ENCODE measurements at regions not wholly inside any gene's neighbourhood (a gene's known extent, or its start where the extent isn't known, plus 50 kb on each side); places are given as distances from the start of the nearest gene placed in this dataset.

- TF ChIP-seq MEF2A (IDR thresholded peaks at IDR 0.05; ENCODE audit: control insufficient read depth, low read depth, low read length) = no peak
- no peak for TF ChIP-seq CEBPB (tag; IDR thresholded peaks at IDR 0.05)
- TF ChIP-seq NR1H2 (CRISPR knock-in tag; IDR thresholded peaks at IDR 0.05) = no peak
- TF ChIP-seq GABPA (tag; conservative IDR thresholded peaks at IDR 0.05; ENCODE audit: low read depth) = no peak
- no peak for TF ChIP-seq CREB3 (tag; conservative IDR thresholded peaks at IDR 0.05; ENCODE audit: low read depth)
- TF ChIP-seq POLR2A (conservative IDR thresholded peaks at IDR 0.05) = no peak
- TF ChIP-seq, protein P1, sequence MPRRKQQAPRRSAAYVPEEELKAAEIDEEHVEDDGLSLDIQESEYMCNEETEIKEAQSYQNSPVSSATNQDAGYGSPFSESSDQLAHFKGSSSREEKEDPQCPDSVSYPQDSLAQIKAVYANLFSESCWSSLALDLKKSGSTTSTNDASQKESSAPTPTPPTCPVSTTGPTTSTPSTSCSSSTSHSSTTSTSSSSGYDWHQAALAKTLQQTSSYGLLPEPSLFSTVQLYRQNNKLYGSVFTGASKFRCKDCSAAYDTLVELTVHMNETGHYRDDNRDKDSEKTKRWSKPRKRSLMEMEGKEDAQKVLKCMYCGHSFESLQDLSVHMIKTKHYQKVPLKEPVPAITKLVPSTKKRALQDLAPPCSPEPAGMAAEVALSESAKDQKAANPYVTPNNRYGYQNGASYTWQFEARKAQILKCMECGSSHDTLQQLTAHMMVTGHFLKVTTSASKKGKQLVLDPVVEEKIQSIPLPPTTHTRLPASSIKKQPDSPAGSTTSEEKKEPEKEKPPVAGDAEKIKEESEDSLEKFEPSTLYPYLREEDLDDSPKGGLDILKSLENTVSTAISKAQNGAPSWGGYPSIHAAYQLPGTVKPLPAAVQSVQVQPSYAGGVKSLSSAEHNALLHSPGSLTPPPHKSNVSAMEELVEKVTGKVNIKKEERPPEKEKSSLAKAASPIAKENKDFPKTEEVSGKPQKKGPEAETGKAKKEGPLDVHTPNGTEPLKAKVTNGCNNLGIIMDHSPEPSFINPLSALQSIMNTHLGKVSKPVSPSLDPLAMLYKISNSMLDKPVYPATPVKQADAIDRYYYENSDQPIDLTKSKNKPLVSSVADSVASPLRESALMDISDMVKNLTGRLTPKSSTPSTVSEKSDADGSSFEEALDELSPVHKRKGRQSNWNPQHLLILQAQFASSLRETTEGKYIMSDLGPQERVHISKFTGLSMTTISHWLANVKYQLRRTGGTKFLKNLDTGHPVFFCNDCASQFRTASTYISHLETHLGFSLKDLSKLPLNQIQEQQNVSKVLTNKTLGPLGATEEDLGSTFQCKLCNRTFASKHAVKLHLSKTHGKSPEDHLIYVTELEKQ (CRISPR knock-in tag; IDR thresholded peaks at IDR 0.05) = no peak
Observed at GRCh38 chr14:34376649-34377267, 85.3 kb downstream of the SPTSSA start.

All from K562 (cell line).